MG63 (cell line): ENCODE measurements at regions not wholly inside any gene's neighbourhood (a gene's known extent, or its start where the extent isn't known, plus 50 kb on each side); places are given as distances from the start of the nearest gene placed in this dataset.
"Not testable (repeated sequence)": the region's sequence is repeated elsewhere in the genome, so short reads cannot be mapped to it uniquely, and the experiment has no call there.

Experiments used
- DNase-seq: peaks from one replicate; pipeline ENCODE4 v3.0.0-alpha.2; 2020
- H3K27me3 ChIP-seq: fragments of 250-450 bp; sonication (Bioruptor Pico); 2 replicates; pipeline ENCODE4 v1.5.1; 2020; ENCODE audit warnings: mild to moderate bottlenecking, moderate library complexity
- H3K36me3 ChIP-seq: fragments of 250-450 bp; sonication (Bioruptor Pico); 2 replicates; pipeline ENCODE4 v1.5.1; 2020; ENCODE audit warnings: mild to moderate bottlenecking, moderate library complexity
- H3K4me3 ChIP-seq: fragments of 250-450 bp; sonication (Bioruptor Pico); 2 replicates; pipeline ENCODE4 v1.5.1; 2020; ENCODE audit warnings: mild to moderate bottlenecking, moderate library complexity
- H3K9me3 ChIP-seq: fragments of 250-450 bp; sonication (Bioruptor Pico); 2 replicates; pipeline ENCODE4 v1.5.1; 2020; ENCODE audit warnings: mild to moderate bottlenecking, moderate library complexity

DNA sequence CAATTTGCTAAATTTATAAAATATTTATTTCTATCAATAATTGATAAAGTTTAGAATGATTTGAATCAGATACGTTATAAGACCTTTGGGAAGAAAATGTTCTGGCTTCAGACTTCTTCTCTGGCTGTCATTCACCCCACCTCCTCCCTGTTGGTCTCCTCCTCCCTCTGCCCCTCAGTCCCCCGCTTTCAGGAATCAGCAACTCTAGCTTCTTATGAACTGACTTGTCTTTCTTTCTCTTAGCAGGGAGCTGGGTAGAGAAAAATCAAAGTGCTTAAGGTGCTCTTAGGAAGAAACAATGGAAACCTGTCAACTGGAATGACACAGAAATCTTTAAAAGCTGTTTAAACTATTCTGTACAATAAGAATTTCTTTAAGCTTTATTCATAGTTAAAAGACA is 71.3 kb upstream of the ETV3 start:
- H3K36me3 ChIP-seq = no peaks in the 10 kb centered on the region
- H3K27me3 ChIP-seq = peaks cover 14% of the 10 kb centered on the region; the same call in 1 of the 2 replicates
- peaks cover 16% of the 10 kb centered on the region for H3K9me3 ChIP-seq
- H3K4me3 ChIP-seq = no peak overlapping the region
- DNase-seq = no peak

DNA sequence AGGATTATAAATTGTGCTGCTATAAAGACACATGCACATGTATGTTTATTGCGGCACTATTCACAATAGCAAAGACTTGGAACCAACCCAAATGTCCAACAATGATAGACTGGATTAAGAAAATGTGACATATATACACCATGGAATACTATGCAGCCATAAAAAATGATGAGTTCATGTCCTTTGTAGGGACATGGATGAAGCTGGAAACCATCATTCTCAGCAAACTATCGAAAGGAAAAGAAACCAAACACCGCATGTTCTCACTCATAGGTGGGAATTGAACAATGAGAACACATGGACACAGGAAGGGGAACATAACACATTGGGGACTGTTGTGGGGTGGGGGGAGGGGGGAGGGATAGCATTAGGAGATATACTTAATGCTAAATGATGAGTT is 67.8 kb upstream of the ETV3 start:
- not testable (repeated sequence) for H3K9me3 ChIP-seq, H3K4me3 ChIP-seq, H3K36me3 ChIP-seq, DNase-seq
- peaks cover 13% of the 10 kb centered on the region for H3K27me3 ChIP-seq

DNA sequence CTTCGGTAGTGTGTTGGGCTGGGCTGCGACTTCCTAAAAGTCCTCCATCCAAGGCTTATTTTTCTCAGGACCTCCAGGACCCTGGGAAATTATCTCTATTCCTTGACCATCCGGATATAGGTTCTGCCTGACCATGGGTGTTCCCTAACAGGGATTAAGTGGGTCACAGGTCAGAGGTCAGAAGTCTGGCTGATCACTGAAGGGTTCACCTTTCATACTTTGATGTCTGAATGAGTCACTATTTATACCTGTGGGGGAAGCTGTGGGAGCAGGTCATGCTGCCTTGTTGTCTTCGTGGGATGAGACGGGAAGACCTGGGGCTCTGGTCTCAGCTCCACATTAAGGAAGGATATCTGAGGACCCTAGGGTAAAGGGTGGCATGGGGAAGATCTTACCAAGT is 65.0 kb upstream of the ETV3 start:
- no peak for DNase-seq
- no peak overlapping the region for H3K4me3 ChIP-seq
- no peaks in the 10 kb centered on the region; the same call in 1 of the 2 replicates for H3K27me3 ChIP-seq
- no peaks in the 10 kb centered on the region for H3K36me3 ChIP-seq
- H3K9me3 ChIP-seq = no peaks in the 10 kb centered on the region

DNA sequence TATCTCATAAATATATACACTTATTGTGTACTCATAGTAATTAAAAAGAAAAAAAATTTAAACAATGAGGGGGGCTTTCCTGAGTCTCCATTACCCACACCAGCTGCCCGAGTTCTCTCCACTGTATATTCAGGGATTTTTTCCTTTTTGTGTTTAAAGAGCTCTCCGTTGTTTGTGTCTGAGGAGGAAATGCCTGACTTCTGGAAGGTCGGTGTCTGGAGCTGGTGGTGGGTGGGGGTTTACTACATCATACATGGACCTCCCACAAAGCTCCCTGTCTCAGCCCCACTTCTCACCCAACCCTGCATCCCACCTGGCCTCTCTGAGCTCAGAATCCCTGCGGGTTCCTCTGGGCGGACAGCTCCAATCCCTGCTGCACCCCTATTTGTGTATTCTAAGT is 64.1 kb upstream of the ETV3 start:
- Histone ChIP-seq H3K9me3 (no peaks in the 10 kb centered on the region), H3K36me3 (no peaks in the 10 kb centered on the region), H3K4me3 (no peak overlapping the region), H3K27me3 (no peaks in the 10 kb centered on the region; the same call in 1 of the 2 replicates)
- no peak for DNase-seq

DNA sequence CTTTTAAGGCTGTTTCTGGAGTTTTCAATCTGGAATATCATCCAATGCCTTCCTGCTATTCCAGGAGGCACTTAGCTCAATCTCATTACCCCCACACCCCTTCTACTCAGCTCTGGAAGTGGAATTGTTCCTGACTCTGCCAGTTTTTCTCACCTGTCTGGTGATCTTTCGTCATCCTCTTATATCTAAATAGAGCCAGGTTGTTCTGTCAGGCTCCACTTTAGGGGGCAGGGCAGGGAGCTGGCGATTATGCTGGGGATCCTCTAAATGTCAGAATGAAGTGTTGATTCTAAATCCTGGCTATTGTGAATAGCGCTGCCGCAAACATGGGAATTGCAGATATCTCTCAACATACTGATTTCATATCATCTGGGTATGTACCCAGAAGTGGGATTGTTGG is 63.6 kb upstream of the ETV3 start:
- DNase-seq = no peak
- H3K9me3 ChIP-seq = no peaks in the 10 kb centered on the region
- no peaks in the 10 kb centered on the region for H3K36me3 ChIP-seq

DNA sequence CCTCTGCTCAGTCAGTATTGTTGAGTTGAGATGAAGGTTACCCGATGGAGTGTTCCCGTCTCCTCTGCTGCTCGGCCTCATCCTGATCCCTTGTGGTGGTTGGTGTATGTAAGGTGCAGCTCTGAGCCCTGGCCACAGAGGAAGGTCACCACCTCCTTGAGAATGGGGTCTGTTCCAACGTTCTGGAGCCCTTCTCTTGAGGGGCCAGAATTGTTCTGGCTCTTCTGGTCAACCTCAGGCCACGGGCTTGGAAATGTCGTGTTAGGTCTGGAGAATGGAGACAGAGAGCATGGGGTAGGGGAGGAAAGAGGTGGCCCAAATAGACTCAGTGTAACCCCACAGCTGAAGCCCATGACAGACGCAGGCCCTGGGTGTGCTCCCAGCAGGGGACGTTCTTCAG is 62.3 kb upstream of the ETV3 start:
- Histone ChIP-seq H3K27me3 (no peaks in the 10 kb centered on the region; the same call in 1 of the 2 replicates), H3K9me3 (no peaks in the 10 kb centered on the region), H3K4me3 (no peak overlapping the region), H3K36me3 (no peaks in the 10 kb centered on the region)
- DNase-seq = no peak

More for the DNA sequence above, 63.6 kb upstream of the ETV3 start:
- H3K4me3 ChIP-seq = no peak overlapping the region
- no peaks in the 10 kb centered on the region; the same call in 1 of the 2 replicates for H3K27me3 ChIP-seq

DNA sequence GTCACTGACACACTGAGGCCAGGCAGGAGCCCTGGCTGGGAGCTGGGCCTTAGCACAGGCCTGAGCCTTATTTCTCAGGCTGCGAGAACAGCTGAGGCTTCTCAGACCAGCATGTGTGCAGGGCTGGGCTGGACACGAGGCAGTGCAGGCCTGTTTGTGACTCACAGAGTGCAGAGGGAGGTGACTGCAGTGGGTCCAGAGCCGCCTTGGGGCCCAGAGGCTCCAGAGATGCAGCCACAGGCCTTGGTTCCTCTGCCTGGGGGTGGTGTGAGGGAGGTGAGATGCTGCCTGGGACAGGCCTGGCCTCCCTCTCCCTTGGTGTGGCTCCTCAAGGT is 61.2 kb upstream of the ETV3 start:
- H3K9me3 ChIP-seq = no peaks in the 10 kb centered on the region
- no peak overlapping the region for H3K4me3 ChIP-seq
- H3K36me3 ChIP-seq = no peaks in the 10 kb centered on the region
- H3K27me3 ChIP-seq = no peaks in the 10 kb centered on the region; the same call in 1 of the 2 replicates
- DNase-seq = no peak

DNA sequence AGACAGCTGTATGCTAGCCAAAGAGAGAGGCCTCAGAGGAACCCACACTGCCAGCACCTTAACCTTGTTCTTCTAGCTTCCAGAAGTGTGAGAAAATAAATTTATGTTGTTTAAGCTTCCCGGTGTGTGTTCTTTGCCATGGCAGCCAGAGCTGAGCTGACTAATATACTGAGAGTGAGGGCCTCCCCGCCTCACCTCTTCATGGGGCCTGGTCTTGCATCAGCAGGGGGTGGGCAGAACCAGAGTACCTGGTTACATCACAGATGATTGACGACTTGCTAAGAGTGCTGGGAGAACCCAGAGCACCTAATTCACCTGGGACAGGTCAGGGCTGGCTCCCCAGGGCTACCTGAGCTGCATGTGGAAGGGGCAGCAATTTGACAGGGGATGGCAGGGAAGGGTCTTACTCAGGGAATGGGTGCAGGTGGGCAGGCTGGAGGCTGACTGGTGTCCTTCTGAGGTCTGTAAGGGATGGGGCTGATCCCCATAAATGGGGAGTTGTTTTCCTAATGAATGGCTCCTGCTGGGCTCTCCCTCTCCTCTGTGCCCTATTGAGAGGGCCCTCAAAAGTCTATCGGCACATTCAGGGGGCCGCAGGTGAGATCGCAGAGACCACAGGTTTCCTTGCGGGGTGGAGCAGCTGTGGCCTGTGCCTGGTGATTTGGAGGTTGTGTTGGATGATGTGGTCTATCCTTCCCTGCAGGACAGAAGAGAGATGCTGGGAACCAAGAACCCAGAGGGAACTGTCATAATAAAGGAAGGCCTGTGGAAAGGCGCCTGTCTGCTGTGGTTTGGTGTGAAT is 60.6 kb upstream of the ETV3 start:
- Histone ChIP-seq H3K27me3 (peaks cover 2% of the 10 kb centered on the region; the same call in 1 of the 2 replicates), H3K9me3 (no peaks in the 10 kb centered on the region), H3K36me3 (no peaks in the 10 kb centered on the region), H3K4me3 (no peak overlapping the region)
- DNase-seq = no peak

DNA sequence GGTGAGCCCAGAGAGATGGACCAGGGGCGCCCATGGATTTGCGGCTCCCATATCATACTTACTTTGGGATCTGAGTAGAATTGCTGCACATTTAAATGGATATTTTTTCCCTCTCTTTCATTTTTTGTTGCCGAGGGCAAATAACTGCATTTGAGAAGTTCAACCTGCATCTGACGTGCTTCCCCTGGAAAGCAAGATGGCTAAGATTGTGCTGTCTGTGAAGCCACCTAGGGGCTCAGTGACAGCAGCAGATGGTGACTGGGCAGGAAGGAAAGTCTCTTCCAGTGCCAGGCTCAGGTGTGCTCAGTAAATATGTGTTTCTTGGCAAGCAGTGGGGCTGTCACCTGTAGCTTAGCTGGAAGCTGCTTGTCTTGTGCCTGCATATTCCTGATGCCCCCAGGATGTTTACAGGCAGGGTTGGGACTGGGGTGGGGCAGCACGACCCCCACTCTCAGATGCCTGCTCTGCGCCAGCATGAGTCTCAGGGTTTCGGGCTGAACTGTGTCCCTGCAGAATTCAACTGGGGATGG is 59.8 kb upstream of the ETV3 start:
- Histone ChIP-seq H3K27me3 (peaks cover 4% of the 10 kb centered on the region; the same call in 1 of the 2 replicates), H3K4me3 (no peak overlapping the region), H3K36me3 (no peaks in the 10 kb centered on the region), H3K9me3 (no peaks in the 10 kb centered on the region)
- no peak for DNase-seq

DNA sequence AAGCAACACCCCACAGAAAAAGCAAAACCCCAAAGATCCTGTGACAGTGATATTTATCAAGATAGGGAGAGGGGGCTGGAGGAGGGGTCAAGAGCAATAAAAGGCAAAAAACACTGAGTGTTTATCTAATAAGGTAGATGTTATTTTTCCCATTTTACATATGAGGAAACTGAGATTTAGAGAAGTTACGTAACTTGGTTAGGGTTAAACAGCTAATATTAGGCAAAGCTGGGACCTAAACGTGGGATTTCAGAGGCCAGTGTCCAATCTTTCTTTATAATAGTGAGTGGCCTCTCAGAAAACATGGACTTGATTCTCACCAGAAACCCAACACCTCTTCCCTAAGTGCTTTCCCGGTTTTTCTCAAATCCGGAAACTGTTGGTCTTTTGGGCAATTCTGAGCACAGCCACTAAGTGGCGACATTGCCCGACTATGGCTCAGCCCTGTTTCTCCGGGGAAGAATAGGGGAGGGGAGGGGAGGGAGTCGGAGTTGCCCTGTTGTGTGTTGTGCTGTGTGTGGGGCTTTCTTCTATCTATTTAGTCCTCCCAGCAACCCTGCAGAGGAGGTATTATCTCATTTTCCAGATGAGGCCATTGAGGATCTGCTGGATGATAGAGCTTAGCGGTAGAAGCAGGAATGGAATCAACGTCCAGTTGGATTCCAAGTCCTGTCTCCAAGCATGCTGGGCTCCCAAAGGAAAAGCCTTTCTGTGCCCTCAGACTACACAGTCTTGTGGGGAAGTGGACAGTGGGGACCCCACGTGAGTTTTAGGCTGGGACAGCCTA is 58.7 kb upstream of the ETV3 start:
- DNase-seq, H3K36me3 ChIP-seq, H3K4me3 ChIP-seq, H3K9me3 ChIP-seq, H3K27me3 ChIP-seq: not testable (repeated sequence)

DNA sequence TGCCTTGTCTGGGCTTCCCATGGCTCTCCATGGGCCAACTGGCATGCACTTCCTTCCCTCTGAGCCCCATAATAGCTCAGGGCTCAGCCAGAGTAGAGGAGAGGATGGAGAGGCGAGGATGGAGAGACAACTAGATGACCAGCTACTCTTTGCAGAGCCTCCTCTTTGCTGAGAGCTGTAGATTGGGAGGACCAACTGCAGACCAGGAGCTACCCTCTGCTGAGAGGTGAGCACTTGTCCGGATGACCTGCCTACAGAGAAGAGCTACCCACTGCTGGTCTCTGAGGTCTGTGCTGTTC is 58.0 kb upstream of the ETV3 start:
- Histone ChIP-seq H3K27me3 (0 out of 2 replicates have a peak, but pooled peaks cover 4% of the 10 kb centered on the region), H3K36me3 (no peaks in the 10 kb centered on the region), H3K4me3 (no peak overlapping the region), H3K9me3 (no peaks in the 10 kb centered on the region)
- no peak for DNase-seq

DNA sequence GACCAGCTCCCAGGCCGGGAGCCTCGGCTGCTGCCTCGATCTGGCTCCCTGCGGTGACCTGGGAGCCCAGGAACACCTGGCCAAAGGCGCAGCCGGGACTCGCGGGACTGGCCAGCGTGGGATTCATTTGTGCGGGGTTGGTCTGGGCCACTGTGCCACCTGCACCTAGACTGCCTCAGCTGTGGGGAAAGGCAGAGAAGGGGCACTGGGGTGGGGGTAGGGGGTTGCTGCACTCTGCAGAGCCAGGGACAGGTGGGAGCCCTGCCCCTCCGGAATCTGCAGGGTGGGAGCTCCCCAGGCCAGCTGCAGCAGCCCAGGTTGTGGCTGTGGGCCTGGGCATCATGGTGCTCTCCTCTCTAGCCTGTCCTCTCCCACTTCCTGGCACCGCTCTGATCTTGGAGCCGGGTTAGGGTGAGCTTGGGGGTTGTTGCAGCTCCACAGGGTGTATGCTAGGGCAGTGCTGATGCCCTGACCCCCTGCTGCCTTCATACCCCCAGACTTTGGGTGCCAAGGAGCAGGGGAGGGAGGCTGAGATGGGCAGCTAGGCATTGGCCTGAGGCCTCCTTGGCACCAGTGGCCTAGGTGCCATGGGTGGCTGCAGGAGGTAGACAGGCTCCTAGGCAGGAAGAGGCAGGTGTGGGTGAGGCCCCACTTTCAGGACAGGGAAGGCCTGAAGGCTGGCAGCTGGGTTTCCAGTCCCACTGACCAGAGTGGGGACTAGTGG is 57.5 kb upstream of the ETV3 start:
- Histone ChIP-seq H3K9me3 (no peaks in the 10 kb centered on the region), H3K4me3 (no peak overlapping the region), H3K36me3 (no peaks in the 10 kb centered on the region), H3K27me3 (0 out of 2 replicates have a peak, but pooled peaks cover 4% of the 10 kb centered on the region)
- DNase-seq = no peak

DNA sequence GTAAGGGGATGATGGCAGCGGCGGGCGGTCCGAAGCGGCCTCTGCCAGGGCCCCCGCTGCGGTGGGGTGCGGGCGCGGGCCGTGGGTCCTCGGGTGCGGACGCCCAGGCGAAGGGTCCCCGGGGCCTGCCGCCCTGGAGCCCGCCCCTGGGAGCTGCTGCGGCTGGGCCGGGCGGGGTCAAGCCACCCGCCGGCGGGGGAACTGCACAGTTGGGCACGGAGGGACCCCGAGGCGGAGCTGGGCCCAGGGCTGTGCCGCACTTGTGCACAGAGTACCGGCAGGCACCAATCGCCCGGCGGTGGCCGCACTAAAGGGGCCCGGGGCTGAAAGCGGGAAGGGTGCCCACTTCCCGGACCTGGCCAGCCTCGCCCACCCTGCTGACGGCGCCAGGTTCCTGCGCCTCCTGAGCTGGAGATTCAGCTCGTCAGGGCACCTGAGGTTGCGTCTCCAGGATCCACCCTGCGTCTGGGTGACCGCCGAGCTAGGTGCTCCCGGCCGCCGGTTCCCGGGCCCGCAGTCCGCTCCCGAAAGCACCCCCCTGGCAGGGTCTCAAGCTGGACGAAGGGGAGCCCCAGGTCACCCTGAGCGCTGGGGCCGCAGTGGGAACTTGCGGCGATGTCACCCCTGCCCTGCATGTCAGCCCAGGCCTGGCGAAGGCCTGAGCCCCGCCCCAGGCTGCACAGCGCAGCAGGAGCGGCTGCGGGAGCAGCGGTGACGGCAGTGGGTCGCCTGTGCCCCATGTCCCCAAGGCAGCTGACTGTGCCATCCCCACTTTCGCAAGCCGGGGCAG is 56.7 kb upstream of the ETV3 start:
- no peak for DNase-seq
- Histone ChIP-seq H3K27me3 (0 out of 2 replicates have a peak, but pooled peaks cover 4% of the 10 kb centered on the region), H3K36me3 (no peaks in the 10 kb centered on the region), H3K4me3 (no peak overlapping the region), H3K9me3 (no peaks in the 10 kb centered on the region)

DNA sequence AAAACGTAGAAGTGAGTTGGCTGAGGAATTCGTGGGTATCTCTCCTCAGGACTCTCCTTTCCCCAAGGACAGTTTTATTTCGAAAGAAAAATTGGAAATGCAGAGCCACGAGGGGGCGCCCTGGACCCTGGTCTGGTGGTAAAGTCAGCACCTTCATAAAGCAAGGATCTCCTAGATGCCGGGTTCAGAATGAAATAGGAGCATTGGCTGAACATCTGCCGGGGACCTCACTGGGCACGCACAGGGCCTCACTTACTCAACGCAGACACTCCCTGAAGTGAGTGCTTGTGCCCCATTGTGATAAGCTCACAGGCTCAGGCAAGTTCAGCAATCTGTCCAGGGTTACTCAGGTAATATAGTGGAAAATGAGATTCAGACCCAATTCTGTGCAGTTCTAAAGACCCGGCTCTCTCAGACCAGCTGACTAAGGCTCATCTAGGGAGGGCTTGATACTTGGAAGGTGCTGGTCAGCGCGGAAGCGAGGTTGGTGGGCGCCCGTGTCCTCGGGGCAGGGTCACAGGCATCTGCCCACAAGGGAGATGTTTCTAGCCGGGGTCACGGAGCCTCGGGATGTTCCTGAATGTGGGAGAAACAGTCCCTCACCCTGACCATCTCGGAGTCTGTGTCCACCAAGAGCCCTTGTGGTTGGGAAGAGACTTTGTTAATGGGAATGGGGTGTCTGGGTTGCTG is 55.7 kb upstream of the ETV3 start:
- H3K36me3 ChIP-seq = no peaks in the 10 kb centered on the region
- peak; percentile 62 for DNase-seq
- 0 out of 2 replicates have a peak, but pooled peaks cover 4% of the 10 kb centered on the region for H3K27me3 ChIP-seq
- no peaks in the 10 kb centered on the region for H3K9me3 ChIP-seq
- no peak overlapping the region for H3K4me3 ChIP-seq

DNA sequence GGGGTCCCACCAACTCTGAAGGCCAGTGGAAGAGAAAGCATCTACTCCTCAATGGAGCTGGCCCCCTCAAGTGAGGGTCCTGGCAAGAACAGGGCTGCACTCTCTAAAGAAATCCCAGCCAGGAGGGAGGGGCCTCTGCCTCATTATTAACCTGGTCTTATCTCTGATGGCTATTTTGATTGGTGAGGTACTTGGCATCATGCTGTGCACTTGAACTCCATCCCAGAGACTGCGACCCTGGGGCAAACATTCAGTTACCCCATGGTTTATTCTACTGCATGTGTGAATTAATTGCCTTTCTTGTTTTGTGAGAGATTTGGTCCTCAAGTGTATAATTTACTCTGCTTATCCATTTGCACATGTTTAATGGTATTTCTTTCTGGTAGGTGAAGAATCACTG is 55.0 kb upstream of the ETV3 start:
- DNase-seq = no peak
- no peaks in the 10 kb centered on the region for H3K9me3 ChIP-seq
- H3K27me3 ChIP-seq = 0 out of 2 replicates have a peak, but pooled peaks cover 4% of the 10 kb centered on the region
- no peaks in the 10 kb centered on the region for H3K36me3 ChIP-seq
- no peak overlapping the region for H3K4me3 ChIP-seq
